Trophoblast cell (in vitro differentiated cells and primary cell): ENCODE measurements at regions not wholly inside any gene's neighbourhood (a gene's known extent, or its start where the extent isn't known, plus 50 kb on each side); places are given as distances from the start of the nearest gene placed in this dataset.

Experiments used
- DNase-seq, 2 donors: peaks; one replicate each; pipeline ENCODE4 v3.0.0-alpha.2; 2016
- H2AFZ ChIP-seq: 2 replicates; pipeline ENCODE4 v1.6.1; 2013; ENCODE audit warnings: low read length, moderate library complexity, mild to moderate bottlenecking; ENCODE audit not compliant: insufficient read depth, poor library complexity
- H2AK5ac ChIP-seq: 2 replicates; pipeline ENCODE4 v1.6.1; 2013; ENCODE audit warnings: mild to moderate bottlenecking, low read length
- H2BK120ac ChIP-seq: 2 replicates; pipeline ENCODE4 v1.6.1; 2013; ENCODE audit warnings: low read length, mild to moderate bottlenecking, moderate library complexity; ENCODE audit not compliant: insufficient read depth, poor library complexity
- H2BK12ac ChIP-seq: 2 replicates; pipeline ENCODE4 v1.6.1; 2013; ENCODE audit warnings: mild to moderate bottlenecking, low read length, moderate library complexity
- H2BK5ac ChIP-seq: 2 replicates; pipeline ENCODE4 v1.6.1; 2013; ENCODE audit warnings: low read length, low read depth, moderate library complexity, mild to moderate bottlenecking; ENCODE audit not compliant: poor library complexity
- H3K14ac ChIP-seq: 2 replicates; pipeline ENCODE4 v1.6.1; 2013; ENCODE audit warnings: mild to moderate bottlenecking, low read length
- H3K18ac ChIP-seq: 2 replicates; pipeline ENCODE4 v1.6.1; 2013; ENCODE audit warnings: mild to moderate bottlenecking, low read length
- H3K23ac ChIP-seq: 2 replicates; pipeline ENCODE4 v1.6.1; 2013; ENCODE audit warnings: low read length
- H3K27ac ChIP-seq: 2 replicates; pipeline ENCODE4 v1.5.1; 2013; ENCODE audit warnings: low read depth, mild to moderate bottlenecking, inconsistent platforms, low read length, moderate library complexity
- H3K27me3 ChIP-seq: 2 replicates; pipeline ENCODE4 v1.6.1; 2013; ENCODE audit warnings: inconsistent platforms, mild to moderate bottlenecking, low read length, moderate library complexity; ENCODE audit not compliant: insufficient read depth
- H3K36me3 ChIP-seq, 2 experiments: 1 replicate in 1 of 2; 2 replicates in 1 of 2; pipeline ENCODE4 v1.6.1; 2013; ENCODE audit warnings: low read length in 2 of 2, mild to moderate bottlenecking in 2 of 2, moderate library complexity in 1 of 2; ENCODE audit not compliant: insufficient read depth in 2 of 2, control insufficient read depth in 1 of 2
- H3K4ac ChIP-seq: 2 replicates; pipeline ENCODE4 v1.6.1; 2013; ENCODE audit warnings: low read depth, mild to moderate bottlenecking, low read length, moderate library complexity
- H3K4me1 ChIP-seq, 2 experiments: 1 replicate in 1 of 2; 2 replicates in 1 of 2; pipeline ENCODE4 v1.6.1; 2013; ENCODE audit warnings: low read length in 2 of 2, mild to moderate bottlenecking in 2 of 2, moderate library complexity in 1 of 2; ENCODE audit not compliant: insufficient read depth in 2 of 2, control insufficient read depth in 1 of 2
- H3K4me2 ChIP-seq: 2 replicates; pipeline ENCODE4 v1.6.1; 2013; ENCODE audit warnings: inconsistent platforms, mild to moderate bottlenecking, low read length, moderate library complexity
- H3K4me3 ChIP-seq: 2 replicates; pipeline ENCODE4 v1.5.1; 2013; ENCODE audit warnings: mild to moderate bottlenecking, low read depth, low read length, inconsistent platforms
- H3K79me1 ChIP-seq: one replicate; pipeline ENCODE4 v1.6.1; 2013; ENCODE audit warnings: low read length
- H3K79me2 ChIP-seq: 2 replicates; pipeline ENCODE4 v1.6.1; 2013; ENCODE audit warnings: low read length, mild to moderate bottlenecking; ENCODE audit not compliant: control insufficient read depth, insufficient read depth, poor library complexity
- H3K9ac ChIP-seq: 2 replicates; pipeline ENCODE4 v1.6.1; 2013; ENCODE audit warnings: mild to moderate bottlenecking, low read length
- H3K9me3 ChIP-seq: 2 replicates; pipeline ENCODE4 v1.6.1; 2013; ENCODE audit warnings: low read depth, mild to moderate bottlenecking, control low read depth, inconsistent platforms, low read length; ENCODE audit not compliant: insufficient read depth
- H4K12ac ChIP-seq: 2 replicates; pipeline ENCODE4 v1.6.1; 2013; ENCODE audit warnings: low read depth, mild to moderate bottlenecking, low read length, moderate library complexity
- H4K8ac ChIP-seq: 2 replicates; pipeline ENCODE4 v1.6.1; 2013; ENCODE audit warnings: low read depth, mild to moderate bottlenecking, low read length, moderate library complexity
- H4K91ac ChIP-seq: one replicate; pipeline ENCODE4 v1.6.1; 2013; ENCODE audit warnings: low read depth, mild to moderate bottlenecking, low read length, moderate library complexity
- WGBS: extraction: QIAGEN DNeasy Blood & Tissue Kit; methylation state at CpG from one replicate; pipeline ENCODE4 v1.1.7; 2013; ENCODE audit warnings: missing lambda C conversion rate; ENCODE audit not compliant: insufficient read length, insufficient coverage; ENCODE audit errors: extremely low coverage; 5-methylcytosine and 5-hydroxymethylcytosine counted together

GRCh38 chr14:50013198-50013918 is 103.0 kb downstream of the VCPKMT start:
- Histone ChIP-seq H3K4me1 (peaks cover 31 to 44% of the 10 kb centered on the region in 2 experiments), H3K36me3 (no peaks in the 10 kb centered on the region), H2BK5ac (peak overlapping the region; percentile 99), H3K9me3 (no peaks in the 10 kb centered on the region), H3K9ac (no peak overlapping the region), H3K4me3 (no peak overlapping the region), H3K18ac (peak overlapping the region; percentile 96), H3K79me1 (peaks cover 65% of the 10 kb centered on the region), H2BK12ac (peak overlapping the region; percentile 100), H3K4ac (peak overlapping the region; percentile 98), H4K8ac (peak overlapping the region; percentile 93), H3K27me3 (no peaks in the 10 kb centered on the region), H3K27ac (peak overlapping the region; percentile 98), H2AK5ac (peak overlapping the region; percentile 99), H3K79me2 (peaks cover 8% of the 10 kb centered on the region), H3K4me2 (no peak overlapping the region), H3K23ac (no peak overlapping the region), H4K91ac (peak overlapping the region; percentile 99), H2AFZ (no peak overlapping the region), H4K12ac (peak overlapping the region; percentile 92), H3K14ac (peak overlapping the region; percentile 97), H2BK120ac (peak overlapping the region; percentile 100)
- DNase-seq = peak; percentile 78 to 93
- 100% methylated on average over 2 of the region's 7 CpGs for WGBS

- Histone ChIP-seq H3K27ac (peak overlapping the region; percentile 98), H4K91ac (peak overlapping the region; percentile 89), H4K8ac (peak overlapping the region; percentile 87), H3K23ac (no peak overlapping the region), H2BK5ac (peak overlapping the region; percentile 95), H3K14ac (peak overlapping the region; percentile 89), H3K79me1 (peaks cover 60% of the 10 kb centered on the region), H3K27me3 (no peaks in the 10 kb centered on the region), H2BK120ac (peak overlapping the region; percentile 78), H3K9me3 (no peaks in the 10 kb centered on the region), H4K12ac (peak overlapping the region; percentile 58), H2BK12ac (peak overlapping the region; percentile 97), H2AK5ac (peak overlapping the region; percentile 90), H3K4me1 (peaks cover 30 to 39% of the 10 kb centered on the region in 2 experiments), H3K4me3 (no peak overlapping the region), H3K4ac (peak overlapping the region; percentile 64), H2AFZ (no peak overlapping the region), H3K36me3 (no peaks in the 10 kb centered on the region), H3K18ac (no peak overlapping the region), H3K9ac (no peak overlapping the region), H3K4me2 (no peak overlapping the region), H3K79me2 (peaks cover 8% of the 10 kb centered on the region)
- no peak for DNase-seq
- WGBS = no CpG with 5 or more reads among the region's 2 CpGs
These were observed 102.4 kb downstream of the VCPKMT start for GRCh38 chr14:50013934-50014333.

GRCh38 chr14:50014809-50015430 is 101.5 kb downstream of the VCPKMT start:
- no peak overlapping the region for H3K4me2 ChIP-seq
- H2AK5ac ChIP-seq = peak overlapping the region; percentile 93
- no peak overlapping the region for H3K4me3 ChIP-seq
- peak overlapping the region; percentile 84 for H3K18ac ChIP-seq
- peak overlapping the region; percentile 98 for H3K27ac ChIP-seq
- H3K36me3 ChIP-seq = peaks cover 0 to 2% of the 10 kb centered on the region in 2 experiments
- H2BK12ac ChIP-seq = peak overlapping the region; percentile 97
- no CpG with 5 or more reads among the region's 2 CpGs for WGBS
- H3K9ac ChIP-seq = no peak overlapping the region
- H2BK120ac ChIP-seq = peak overlapping the region; percentile 88
- H2BK5ac ChIP-seq = peak overlapping the region; percentile 95
- H3K79me2 ChIP-seq = peaks cover 8% of the 10 kb centered on the region
- H3K9me3 ChIP-seq = no peaks in the 10 kb centered on the region
- H3K23ac ChIP-seq = no peak overlapping the region
- peak overlapping the region; percentile 89 for H3K14ac ChIP-seq
- no peaks in the 10 kb centered on the region for H3K27me3 ChIP-seq
- peaks cover 58% of the 10 kb centered on the region for H3K79me1 ChIP-seq
- peak overlapping the region; percentile 94 for H4K91ac ChIP-seq
- H3K4ac ChIP-seq = peak overlapping the region; percentile 70
- no peak overlapping the region for H4K12ac ChIP-seq
- peak overlapping the region; percentile 59 for H4K8ac ChIP-seq
- H2AFZ ChIP-seq = peak overlapping the region; percentile 6
- no peak for DNase-seq
- peaks cover 30 to 37% of the 10 kb centered on the region in 2 experiments for H3K4me1 ChIP-seq

GRCh38 chr14:50015716-50016115 is 100.7 kb downstream of the VCPKMT start:
- Histone ChIP-seq H2AFZ (no peak overlapping the region), H3K18ac (peak overlapping the region; percentile 33), H3K14ac (peak overlapping the region; percentile 66), H2BK5ac (peak overlapping the region; percentile 76), H3K79me1 (peaks cover 54% of the 10 kb centered on the region), H3K23ac (no peak overlapping the region), H3K4me2 (no peak overlapping the region), H4K91ac (peak overlapping the region; percentile 94), H3K27ac (no peak overlapping the region), H2AK5ac (peak overlapping the region; percentile 93), H3K9me3 (no peaks in the 10 kb centered on the region), H3K79me2 (peaks cover 8% of the 10 kb centered on the region), H3K4ac (peak overlapping the region; percentile 73), H3K27me3 (no peaks in the 10 kb centered on the region), H4K8ac (peak overlapping the region; percentile 32), H3K9ac (no peak overlapping the region), H4K12ac (no peak overlapping the region), H3K4me3 (no peak overlapping the region), H3K4me1 (peaks cover 30 to 37% of the 10 kb centered on the region in 2 experiments), H2BK120ac (peak overlapping the region; percentile 92), H2BK12ac (peak overlapping the region; percentile 98), H3K36me3 (peaks cover 0 to 2% of the 10 kb centered on the region in 2 experiments)
- no peak for DNase-seq
- no CpG with 5 or more reads among the region's 3 CpGs for WGBS
